NCI-H1092 treated with DMSO at 0.1 percent for 48 hours (cell line): ENCODE measurements at regions not wholly inside any gene's neighbourhood (a gene's known extent, or its start where the extent isn't known, plus 50 kb on each side); places are given as distances from the start of the nearest gene placed in this dataset.

ENCODE experiments used
- DNase-seq: peaks from one replicate; lab custom pipeline; 2025; lab: John Stamatoyannopoulos, UW

DNA sequence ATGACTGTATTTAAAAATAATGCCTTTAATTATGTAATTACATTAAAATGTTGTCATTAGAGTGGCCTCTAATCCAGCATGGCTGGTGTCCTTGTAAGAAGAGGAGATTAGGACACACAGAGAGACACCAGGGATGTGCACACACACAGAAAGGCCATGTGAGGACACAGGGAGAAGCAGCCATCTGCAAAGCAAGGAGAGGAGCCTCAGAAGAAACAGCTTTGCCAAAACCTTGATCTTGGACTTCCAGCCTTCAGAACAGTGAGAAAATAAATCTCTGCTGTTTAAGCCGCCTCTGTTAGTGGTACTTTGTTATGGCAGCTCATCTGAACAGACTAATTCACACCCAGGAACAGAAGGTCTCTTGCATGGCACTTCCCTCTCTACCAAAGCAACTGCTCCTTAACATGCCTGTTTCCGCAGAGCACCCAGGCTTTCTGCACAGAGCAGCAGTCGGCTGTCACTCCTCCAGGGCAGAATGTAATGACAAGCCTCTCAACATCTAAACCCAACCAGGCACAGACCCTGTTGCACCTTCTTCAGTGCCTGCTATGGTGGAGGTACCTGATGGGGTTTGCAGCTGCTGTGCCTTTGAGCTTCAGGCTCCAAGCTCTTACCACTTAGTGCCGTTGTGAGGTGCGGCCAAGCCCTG is 377.7 kb downstream of the TDRD15 start:
- DNase-seq = no peak

DNA sequence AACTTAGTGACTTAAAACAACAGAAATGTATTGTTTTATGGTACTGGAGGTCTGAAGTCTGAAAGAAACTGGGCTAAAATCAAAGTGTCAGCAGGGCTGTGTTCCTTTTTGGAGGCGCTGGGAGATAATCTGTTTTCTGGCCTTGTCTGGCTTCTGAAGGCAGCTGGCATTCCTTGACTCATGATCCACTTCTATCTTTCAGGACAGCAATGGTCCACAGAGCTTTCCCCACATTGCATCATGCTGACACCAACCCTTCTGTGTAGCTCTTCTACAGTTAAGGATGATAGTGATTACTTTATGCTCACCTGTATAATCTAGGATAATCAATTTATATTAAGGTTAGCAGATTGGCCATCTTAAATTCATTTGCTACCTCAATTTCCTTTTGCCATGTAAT is 392.1 kb downstream of the TDRD15 start:
- no peak for DNase-seq

DNA sequence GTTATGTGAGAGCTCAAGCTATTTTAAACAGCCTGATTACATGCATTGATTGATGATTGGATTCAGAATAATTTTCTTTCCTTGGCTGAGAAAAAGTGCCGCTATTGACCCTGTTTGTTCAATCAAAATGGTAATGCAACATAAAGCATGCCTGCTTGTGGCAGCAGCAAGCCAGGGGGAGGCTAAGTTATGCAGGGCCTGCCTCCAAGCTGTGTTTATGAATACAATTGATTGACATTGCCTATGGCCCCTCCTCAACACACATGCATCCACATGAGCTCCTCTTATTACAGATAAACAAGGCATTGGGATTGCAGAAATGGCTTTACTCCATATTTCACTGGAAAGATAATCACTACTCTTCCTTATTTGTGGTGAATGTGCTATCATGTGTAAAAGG is 395.6 kb downstream of the TDRD15 start:
- no peak for DNase-seq

DNA sequence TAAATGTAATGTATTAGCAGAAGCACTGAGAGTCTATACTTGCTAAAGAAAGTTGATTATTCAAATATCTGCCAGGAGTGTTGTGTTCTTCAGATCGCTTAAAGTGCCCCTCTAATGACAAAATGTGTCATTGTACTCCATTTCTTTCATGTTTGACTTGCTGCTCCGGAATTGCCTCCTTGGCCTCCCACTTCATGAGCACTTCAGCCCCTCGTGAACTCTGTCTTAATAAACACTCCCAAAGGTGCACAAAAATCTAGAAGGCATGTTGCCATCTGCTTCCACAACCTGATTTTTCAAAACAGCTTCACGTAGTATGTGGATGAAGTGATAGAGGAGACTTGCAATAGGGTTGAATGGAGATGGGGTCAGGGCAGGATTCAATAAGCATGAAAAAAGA is 396.1 kb downstream of the TDRD15 start:
- DNase-seq = no peak

DNA sequence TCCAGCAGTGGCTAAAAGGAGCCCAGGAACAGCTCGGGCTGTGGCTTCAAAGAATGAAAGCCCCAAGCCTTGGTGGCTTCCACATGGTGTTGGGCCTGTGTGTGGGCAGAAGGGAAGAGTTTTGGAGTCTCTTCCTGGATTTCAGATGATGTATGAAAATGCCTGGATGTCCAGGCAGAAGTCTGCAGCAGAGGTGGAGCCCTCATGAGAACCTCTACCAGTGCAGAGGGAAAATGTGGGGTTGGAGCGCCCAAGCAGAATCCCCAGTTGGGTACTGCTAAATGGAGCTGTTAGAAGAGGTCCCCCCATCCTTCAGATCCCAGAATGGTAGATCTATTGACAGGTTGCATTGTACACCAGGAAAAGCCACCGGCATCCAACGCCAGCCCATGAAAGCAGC is 412.1 kb downstream of the TDRD15 start:
- no peak for DNase-seq

DNA sequence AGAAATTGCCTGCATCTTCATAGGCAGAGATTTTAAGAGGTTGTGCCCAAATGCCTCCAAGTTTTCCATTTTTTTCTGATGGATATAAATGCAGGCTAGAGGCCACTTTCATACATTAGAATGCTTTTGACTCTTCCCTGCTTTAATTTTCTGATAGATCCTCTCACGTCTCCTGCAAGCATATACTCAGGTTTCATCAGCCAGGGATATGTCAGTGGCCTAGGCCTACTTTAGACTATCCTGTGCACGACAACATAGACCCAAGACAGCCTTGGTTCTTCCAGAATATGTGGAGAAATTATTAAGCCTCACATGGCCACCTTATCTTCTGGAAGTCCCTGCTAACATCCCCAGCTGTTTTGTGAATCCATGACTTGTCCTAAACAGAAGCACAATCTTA is 415.9 kb downstream of the TDRD15 start:
- no peak for DNase-seq

DNA sequence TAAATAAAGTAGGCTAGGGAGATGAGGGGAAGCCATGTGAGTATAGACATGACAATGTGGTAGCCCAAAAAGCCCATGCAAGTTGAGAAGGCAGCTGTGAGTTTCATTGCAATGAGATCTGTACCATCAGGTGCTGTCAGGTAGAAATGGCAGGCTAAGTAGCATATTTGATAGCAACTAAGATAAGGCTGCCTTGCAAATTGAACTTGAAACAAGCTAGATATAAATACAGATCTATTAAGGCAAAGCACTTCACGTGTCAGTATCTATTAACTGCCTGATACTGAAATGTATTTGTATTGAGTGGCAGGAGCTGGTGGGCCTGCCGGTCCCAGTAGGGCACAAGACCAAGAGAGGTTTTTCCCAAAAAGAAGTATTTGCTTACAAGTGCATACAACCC is 419.9 kb downstream of the TDRD15 start:
- DNase-seq = no peak

DNA sequence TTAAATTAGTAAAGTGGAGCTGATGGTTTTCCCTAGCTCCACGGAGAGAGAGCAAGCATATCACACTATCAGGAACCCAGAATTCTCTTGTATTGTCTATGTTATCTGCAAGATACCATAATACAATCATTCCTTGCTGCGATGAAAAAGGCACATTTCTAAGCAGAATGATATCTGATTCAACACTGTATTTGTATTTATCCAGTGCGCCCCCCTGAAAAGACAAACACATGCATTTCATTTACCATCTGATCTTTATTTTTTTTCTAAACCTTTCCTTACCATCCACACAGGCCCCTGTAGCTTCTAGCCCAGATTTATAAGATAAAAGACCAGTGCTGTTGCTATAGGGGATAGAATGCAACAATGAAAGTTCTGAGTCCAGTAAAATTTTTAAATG is 420.6 kb downstream of the TDRD15 start:
- no peak for DNase-seq

DNA sequence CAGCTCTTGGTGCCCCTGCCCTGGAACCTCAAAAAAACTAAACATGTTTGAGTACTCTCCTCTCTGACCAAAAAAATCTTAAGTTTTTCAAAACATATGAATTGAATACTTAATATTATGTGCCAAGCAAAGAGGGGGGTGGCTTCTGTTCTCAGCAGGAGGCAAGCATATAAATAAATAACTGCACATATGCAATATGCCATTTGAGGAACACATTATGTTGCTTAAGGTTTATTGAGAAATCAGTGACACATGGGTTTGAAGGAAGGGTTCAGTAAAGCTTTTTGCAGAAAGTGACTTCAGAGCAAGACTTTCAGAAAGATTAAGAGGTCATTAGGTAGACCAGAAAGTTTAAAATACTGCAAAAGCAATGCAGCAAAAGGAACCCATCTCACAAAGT is 429.2 kb downstream of the TDRD15 start:
- no peak for DNase-seq

DNA sequence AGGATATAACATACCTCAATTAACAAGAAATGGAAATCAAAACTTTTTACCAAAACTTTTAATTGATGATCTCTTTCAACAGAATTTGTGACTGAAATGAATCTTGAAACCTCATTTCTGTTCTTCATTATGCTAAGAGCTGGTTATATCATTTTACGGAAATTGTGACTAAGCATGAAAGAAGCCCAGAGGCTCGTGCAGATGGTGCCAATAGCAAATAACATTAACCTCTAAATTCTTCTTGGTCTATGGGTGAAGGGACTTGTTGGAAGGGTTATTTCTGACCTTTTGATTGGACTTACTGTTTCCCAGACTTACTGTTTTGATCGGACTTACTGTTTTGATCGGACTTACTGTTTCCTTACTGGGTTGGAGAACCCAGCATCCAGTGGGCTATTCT is 435.6 kb downstream of the TDRD15 start:
- DNase-seq = no peak

DNA sequence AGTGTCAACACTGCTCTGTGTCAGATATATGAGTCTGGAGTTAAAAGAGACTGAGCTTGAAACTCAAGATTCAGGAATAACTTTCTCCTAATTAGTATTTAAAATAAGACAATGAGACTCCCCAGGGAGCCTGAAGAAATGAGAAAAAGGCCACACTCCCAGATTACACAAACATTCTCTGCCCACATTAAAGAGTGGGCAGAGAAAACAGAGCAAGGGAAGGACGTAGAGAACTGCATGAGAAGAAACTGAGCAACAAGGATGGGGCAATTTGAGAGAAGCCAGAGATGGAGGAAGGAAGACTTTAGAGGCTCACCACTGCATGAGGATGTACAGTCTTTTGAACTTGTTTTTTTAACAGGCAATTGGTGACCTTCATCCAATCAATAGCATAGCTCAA is 438.2 kb downstream of the TDRD15 start:
- no peak for DNase-seq

DNA sequence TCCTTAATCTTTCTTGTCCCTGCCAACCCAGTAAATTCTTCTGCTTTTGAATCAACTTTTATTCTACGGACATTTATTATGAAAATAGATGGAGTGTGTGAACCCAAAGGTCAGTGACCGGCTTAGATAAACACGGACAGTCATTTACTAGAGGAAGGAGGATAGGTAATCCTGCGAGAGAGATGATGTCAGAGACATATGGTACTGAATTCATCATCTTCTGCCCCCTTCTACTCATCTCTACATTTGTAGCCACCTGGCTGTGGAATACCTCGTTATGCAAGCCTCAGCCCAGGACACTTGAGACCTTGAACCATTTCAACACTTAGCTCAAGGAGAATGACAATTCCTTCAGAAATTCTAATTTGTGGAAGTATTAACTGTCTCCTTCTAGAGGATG is 443.6 kb downstream of the TDRD15 start:
- no peak for DNase-seq

DNA sequence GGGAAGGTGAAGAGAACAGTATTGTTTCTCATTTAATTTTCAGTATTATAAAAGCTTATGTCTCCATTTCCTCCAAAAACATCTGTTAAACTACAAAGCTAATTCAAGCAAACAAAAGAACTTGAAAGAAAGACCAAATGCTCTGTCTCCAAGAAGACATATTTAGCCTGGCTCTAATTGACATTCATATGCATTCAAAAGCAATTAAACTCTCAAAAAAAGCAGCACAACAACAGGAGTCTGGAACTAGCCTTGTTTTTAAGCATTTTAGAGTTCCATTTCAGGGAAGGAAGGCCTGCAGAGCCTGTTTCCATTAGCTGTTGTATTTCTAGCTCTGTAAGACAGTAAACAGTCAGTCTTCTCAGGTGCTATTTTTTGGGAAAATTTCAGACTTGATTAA is 447.9 kb downstream of the TDRD15 start:
- no peak for DNase-seq

DNA sequence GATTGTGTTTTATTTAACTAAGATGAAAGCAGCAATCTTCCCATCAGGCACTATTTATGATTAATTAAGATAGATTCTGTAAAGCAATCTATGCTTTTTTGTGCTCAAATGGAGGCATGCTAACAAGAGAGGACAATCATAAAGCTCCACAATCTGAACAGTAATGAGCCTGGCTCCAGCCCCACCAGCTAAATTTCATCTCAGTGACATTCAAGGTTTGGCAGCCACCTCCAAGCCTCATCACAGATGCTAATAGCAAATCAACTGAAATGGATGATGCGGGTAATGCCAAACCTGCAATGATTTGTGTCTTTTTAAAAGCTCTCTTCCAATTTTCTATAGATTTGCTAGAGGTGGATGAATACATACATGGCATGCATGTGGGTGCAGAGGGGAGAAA is 456.6 kb downstream of the TDRD15 start:
- no peak for DNase-seq

DNA sequence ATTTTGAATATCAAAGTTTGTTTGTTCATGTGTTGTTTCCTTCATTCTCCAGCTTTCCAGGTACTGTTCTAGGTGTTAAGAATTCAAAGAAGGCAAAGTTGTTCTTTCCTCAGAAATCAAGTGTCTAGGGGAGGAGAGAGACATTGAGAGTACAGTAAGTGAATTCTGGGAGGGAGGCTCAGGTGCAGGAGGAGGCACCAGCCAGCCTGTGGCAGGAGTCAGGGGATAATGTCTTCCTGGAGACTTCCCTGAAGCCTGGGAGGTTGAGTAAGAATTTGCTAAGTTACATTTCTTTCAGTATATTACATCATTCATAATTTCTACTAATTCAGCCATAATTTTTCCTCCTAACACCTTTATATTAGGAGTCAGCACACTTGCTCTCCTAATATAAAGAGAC is 462.1 kb downstream of the TDRD15 start:
- no peak for DNase-seq

DNA sequence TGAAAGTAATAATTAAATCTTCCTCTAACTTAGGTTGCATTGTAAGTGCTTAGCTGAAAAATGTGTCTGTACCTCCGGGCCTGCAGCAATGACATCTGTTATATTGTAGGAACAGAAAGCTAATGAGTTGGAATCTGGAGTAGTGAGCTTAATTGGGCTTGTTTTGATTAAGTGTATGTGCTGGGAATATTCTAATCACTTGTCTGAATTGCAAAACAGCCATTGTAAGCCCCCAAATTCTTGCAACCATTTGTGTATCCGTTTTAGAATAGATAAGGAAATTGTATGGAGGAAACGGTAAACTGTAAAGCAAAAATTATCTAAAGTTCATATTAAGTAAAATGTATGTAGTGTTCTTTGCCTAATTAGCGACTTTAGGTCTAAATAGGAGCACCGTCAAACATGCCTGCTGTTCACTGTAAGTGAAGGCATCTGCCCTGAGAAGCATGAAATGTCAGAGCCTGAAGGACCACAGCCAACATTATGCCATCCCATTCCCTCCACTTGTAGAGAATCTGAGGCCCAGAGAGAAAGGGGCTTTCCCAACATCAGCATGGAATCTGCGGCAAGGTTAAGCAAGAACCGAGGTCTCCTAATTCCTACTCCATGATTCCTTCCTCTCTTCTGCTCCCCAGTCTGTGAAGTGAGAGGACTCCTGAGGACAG is 466.4 kb downstream of the TDRD15 start:
- DNase-seq = no peak

DNA sequence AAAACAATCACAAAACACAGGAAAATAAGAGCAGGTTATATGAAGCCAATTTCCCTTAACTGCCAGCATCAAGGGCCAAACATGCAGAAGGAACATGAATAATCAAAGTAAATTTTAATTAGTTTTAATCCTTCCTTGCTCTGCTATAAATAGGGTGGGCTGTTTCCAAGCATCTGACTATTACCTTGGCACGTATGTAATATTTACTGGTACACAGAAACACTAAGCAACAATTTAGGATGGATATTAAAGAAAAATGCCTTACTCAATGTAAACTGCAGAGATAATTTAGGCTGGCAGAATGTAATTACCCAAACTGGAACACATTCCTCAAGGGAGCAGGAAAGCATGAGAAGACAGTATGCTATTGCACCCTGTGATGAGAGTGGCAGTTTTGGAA is 468.2 kb downstream of the TDRD15 start:
- no peak for DNase-seq

DNA sequence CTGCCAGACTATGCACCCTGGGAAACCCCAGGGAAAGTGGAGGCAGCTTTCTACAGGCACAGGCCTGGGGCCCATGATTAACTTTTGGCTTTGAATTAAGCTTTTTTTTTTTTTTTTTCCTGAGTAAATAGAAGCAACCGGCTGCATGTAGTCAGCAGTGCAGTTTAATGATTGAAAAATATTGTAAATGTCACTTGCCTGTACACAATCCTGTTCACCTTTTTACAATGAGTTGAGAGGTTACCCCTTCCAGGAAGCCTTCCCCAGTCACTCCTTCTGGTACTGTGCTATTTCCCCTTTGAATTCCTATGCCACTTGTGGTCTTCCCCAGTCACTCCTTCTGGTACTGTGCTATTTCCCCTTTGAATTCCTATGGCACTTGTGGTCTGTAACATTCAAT is 475.6 kb downstream of the TDRD15 start:
- DNase-seq = no peak

DNA sequence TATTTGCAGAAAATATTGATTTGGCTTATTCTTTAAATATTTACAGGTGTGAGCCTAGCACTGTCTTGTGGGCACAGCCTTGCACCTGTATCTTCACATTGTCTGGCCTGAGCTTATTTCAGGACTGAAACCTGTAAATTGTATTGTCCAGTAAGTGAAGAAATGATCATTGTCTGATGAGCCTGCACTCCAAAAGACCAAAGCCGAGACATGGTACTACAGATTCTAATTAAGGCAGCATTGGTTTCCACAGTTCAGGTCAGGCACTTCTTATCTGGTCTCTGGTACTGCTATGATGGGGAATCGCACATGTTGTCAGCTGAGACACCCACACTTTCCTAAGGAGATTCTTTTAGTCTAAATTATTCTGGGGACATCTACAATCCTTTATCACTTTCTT is 479.0 kb downstream of the TDRD15 start:
- no peak for DNase-seq

DNA sequence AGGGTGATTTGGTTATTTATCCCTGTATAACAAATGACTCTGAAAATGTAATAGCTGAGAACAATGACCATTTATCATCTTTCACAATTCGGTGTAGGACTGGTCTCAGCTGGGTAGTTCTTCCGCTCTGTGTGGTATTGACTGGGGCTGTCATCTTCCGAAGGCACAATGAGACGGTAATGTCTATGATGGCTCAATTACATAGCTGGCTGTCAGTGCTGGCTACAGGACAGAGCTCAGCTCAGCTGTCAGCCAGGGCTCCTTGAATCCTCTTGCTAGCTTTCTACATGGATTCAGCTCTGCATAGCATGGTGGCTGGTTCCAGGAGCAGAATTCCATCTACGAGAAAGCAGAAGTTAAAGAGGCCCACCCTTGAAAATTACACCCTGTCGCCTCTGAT is 483.8 kb downstream of the TDRD15 start:
- no peak for DNase-seq

DNA sequence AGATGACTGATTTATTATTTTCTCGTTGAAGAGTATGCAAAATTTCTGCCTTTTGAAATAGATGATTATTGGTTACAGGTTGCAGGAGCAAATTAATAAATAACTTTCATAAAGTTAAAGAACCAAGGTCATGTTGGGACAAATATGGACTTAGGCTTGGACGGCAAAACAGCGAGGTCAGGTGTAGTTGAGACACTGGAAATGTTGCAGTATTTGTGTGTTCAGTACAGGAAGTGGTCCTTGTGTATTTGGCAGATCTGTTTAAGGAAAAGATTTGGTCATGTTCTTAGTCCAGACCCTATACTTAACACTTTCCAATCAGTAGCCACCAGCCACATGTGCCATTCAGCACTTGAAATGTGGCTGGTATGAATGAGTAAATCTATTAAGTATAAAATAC is 486.5 kb downstream of the TDRD15 start:
- no peak for DNase-seq

DNA sequence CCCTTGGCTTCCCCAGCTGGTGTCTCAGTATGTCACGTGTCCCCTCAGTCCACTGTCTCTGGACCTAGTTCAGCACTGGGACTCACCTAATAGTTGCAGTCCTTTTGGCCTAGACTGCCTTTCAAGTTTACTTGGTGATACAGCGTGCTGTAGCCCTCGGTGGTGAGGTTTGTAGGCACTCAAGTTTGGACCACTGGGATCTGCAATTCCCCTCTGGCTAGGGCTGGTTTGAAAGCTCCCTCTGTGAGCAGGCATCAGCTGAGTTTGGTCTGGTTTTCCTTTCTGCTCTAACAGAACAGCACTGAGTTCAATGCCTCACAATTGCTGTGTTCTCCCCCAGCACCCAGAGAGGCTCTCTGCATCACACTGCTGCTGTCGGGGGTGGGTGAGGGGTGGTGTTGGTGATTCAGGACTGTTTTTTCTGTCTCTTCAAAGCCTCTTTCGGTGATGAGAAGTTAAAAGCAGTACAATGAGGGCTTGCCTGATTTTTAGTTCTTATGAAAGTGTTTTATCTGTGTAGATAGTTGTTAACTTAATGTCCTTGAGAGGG is 494.2 kb downstream of the TDRD15 start:
- DNase-seq = no peak

DNA sequence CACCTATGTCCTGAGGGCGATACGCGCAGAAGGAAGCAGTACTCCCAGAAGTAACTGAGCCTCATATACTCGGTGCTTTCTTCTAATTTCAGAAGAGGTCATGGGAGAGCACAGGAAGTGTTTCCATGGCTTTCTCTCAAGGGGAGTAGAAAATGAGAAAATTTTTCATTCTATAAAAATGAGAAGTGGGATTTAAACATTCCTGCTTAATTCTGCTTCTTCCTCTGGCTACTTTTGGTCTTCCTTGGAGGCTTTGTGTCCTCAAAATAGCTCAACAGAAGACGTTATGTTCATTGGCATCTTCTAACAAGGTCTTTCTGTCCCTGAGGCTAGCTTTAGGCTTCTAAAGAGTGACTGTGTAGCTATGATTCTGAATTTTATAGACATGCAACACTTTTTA is 497.0 kb downstream of the TDRD15 start:
- DNase-seq = no peak

DNA sequence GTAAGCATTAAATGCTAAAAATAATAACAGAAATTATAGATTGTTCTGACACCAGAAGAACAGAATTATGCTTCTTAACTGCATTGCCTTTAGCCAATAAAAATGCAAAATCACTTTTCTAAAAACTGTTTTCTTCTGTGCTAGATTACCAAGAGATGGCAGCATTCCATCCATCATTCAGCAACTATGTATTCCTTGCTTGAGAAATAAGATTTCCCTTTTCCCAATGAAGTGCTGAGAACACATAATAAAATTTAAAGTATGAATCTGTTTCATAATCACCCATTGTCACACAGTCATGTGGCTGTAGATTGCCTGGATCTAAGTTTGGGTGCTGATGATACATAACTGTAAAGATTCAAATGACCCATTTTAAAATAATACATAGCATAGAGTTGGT is 504.2 kb downstream of the TDRD15 start:
- no peak for DNase-seq
